ENCODE measurements at regions not wholly inside any gene's neighbourhood (a gene's known extent, or its start where the extent isn't known, plus 50 kb on each side); places are given as distances from the start of the nearest gene placed in this dataset.

DNA sequence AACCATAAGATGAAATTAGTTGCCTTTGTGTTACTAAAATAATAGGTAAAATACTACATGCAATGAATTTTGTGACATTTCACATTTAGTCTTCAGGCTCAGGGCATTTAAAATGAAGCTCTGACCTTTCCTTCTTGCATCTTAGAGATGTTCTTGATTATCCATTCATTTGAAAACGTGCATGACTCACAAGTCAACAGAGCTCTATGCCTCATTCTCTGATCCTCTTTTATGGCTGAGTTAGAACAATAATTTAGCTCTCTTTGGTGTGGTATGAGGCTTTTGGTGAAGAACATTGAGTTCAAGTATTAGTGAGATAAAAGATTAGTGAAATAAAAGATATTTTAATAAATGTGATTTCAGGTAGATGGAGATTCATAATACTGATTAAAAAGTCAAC lies 66.5 kb downstream of the TIGD2 start:
- POLR2A ChIA-PET, result no interaction called here
- no peak overlapping the region for H3K27ac Mint-ChIP-seq
- H3K27me3 Mint-ChIP-seq, result no peaks in the 10 kb centered on the region
- no peak overlapping the region for H3K27ac ChIP-seq (ENCODE audit: low read depth in 1 of 2, low read length in 2 of 2)
- no peaks in the 10 kb centered on the region for H3K27me3 ChIP-seq (ENCODE audit: control insufficient read depth in 1 of 2, insufficient read depth in 2 of 2, low read length in 2 of 2)
- no peaks in the 10 kb centered on the region for H3K36me3 ChIP-seq (ENCODE audit: insufficient read depth, low read length)
- no peak for DNase-seq
- no peaks in the 10 kb centered on the region for H3K9me3 ChIP-seq (ENCODE audit: control insufficient read depth in 1 of 2, insufficient read depth in 1 of 2, low read length in 2 of 2)
- H3K36me3 Mint-ChIP-seq (ENCODE audit: low read depth), result no peaks in the 10 kb centered on the region
- H3K4me3 ChIP-seq (ENCODE audit: low read length), result no peak overlapping the region
- no peak for ATAC-seq (ENCODE audit: poor library complexity)
- H3K9me3 Mint-ChIP-seq, result no peaks in the 10 kb centered on the region
- H3K4me1 ChIP-seq (ENCODE audit: insufficient read depth, low read length), result no peaks in the 10 kb centered on the region
- intact Hi-C loops (cut with DNase I, micrococcal nuclease), result no loop called here
- CTCF ChIA-PET, result no interaction called here
- H3K4me1 Mint-ChIP-seq (ENCODE audit: low read depth), result no peaks in the 10 kb centered on the region
- no peak overlapping the region for H3K4me3 Mint-ChIP-seq
- TF ChIP-seq, protein P1, sequence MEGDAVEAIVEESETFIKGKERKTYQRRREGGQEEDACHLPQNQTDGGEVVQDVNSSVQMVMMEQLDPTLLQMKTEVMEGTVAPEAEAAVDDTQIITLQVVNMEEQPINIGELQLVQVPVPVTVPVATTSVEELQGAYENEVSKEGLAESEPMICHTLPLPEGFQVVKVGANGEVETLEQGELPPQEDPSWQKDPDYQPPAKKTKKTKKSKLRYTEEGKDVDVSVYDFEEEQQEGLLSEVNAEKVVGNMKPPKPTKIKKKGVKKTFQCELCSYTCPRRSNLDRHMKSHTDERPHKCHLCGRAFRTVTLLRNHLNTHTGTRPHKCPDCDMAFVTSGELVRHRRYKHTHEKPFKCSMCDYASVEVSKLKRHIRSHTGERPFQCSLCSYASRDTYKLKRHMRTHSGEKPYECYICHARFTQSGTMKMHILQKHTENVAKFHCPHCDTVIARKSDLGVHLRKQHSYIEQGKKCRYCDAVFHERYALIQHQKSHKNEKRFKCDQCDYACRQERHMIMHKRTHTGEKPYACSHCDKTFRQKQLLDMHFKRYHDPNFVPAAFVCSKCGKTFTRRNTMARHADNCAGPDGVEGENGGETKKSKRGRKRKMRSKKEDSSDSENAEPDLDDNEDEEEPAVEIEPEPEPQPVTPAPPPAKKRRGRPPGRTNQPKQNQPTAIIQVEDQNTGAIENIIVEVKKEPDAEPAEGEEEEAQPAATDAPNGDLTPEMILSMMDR (IDR thresholded peaks at IDR 0.05), result no peak

DNA sequence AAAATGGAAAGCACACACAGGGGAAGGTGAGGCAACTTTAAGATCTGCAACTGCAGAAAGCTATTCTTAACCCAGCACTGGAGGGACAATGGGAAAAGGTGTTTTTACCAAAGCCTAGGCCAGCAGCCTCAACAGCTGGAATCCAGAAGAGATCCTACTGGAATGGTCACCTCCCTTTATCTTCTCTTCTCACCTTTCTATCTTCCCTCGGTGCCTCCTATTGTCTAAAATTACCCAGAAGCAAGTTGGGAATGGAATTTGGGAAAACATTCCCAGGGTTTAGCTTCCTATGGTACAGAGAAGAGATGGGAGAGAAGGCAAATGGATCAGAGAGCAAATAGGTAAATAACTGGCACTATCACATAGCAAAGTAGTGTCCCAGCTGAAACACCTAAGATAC lies 73.1 kb downstream of the TIGD2 start:
- no peak overlapping the region for H3K4me3 Mint-ChIP-seq

More for the DNA sequence above, 73.1 kb downstream of the TIGD2 start:
- ChIA-PET POLR2A (no interaction called here), CTCF (no interaction called here)
- H3K4me1 ChIP-seq (ENCODE audit: insufficient read depth, low read length), result no peaks in the 10 kb centered on the region
- H3K27me3 Mint-ChIP-seq, result peaks cover 18% of the 10 kb centered on the region
- H3K4me3 ChIP-seq (ENCODE audit: low read length), result no peak overlapping the region
- H3K9me3 Mint-ChIP-seq, result no peaks in the 10 kb centered on the region
- H3K27me3 ChIP-seq (ENCODE audit: control insufficient read depth in 1 of 2, insufficient read depth in 2 of 2, low read length in 2 of 2), result peaks cover 0 to 7% of the 10 kb centered on the region in 2 experiments
- no peaks in the 10 kb centered on the region for H3K36me3 Mint-ChIP-seq (ENCODE audit: low read depth)
- H3K4me1 Mint-ChIP-seq (ENCODE audit: low read depth), result no peaks in the 10 kb centered on the region
- no peak overlapping the region for H3K27ac Mint-ChIP-seq
- H3K27ac ChIP-seq (ENCODE audit: low read depth in 1 of 2, low read length in 2 of 2), result no peak overlapping the region
- no peaks in the 10 kb centered on the region for H3K36me3 ChIP-seq (ENCODE audit: insufficient read depth, low read length)
- DNase-seq (no peak), ATAC-seq (ENCODE audit: poor library complexity) (no peak)
- intact Hi-C loops (cut with DNase I, micrococcal nuclease), result no loop called here
- TF ChIP-seq, protein P1 (IDR thresholded peaks at IDR 0.05), result no peak
- no peaks in the 10 kb centered on the region for H3K9me3 ChIP-seq (ENCODE audit: control insufficient read depth in 1 of 2, insufficient read depth in 1 of 2, low read length in 2 of 2)
